ENCODE measurements at regions not wholly inside any gene's neighbourhood (a gene's known extent, or its start where the extent isn't known, plus 50 kb on each side); places are given as distances from the start of the nearest gene placed in this dataset.
"Not testable (repeated sequence)": the region's sequence is repeated elsewhere in the genome, so short reads cannot be mapped to it uniquely, and the experiment has no call there.

DNA sequence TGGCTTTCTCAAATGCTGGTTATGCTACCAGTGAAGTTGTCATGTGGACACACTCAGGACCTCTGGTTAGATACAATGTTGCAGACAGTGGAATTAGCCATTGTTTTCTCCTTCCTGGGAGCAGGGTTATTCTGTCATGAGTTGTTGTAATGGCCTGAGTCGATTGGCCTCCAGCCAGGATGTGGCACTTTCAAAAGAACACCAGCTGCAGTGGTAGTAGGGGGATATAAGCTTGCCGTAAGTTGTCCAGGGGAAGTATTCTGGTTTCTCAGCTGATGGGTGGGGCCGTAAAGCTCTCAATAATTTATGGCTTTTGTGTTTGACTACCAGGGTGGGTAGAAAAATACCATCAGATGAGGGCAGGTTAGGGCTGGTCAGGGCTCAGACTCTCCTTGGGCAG is 697.5 kb upstream of the GNPDA2 start:
- H3K27ac ChIP-seq (ENCODE audit: insufficient read depth, low read length) = no peak overlapping the region
- no peaks in the 10 kb centered on the region for H3K36me3 ChIP-seq (ENCODE audit: control insufficient read depth, insufficient read depth, low read length)
- no peaks in the 10 kb centered on the region for H4K20me1 ChIP-seq (ENCODE audit: control insufficient read depth, extremely low read depth, insufficient read depth, low read length)
- H3K4me2 ChIP-seq (ENCODE audit: extremely low read depth, insufficient read depth, low read length) = no peak overlapping the region
- no peaks in the 10 kb centered on the region for H3K27me3 ChIP-seq (ENCODE audit: control insufficient read depth, insufficient read depth, low read length)
- no peak overlapping the region for H2AFZ ChIP-seq (ENCODE audit: low read length)
- no peaks in the 10 kb centered on the region for H3K4me1 ChIP-seq (ENCODE audit: control insufficient read depth, extremely low read depth, insufficient read depth, low read length)
- no peaks in the 10 kb centered on the region for H3K79me2 ChIP-seq (ENCODE audit: control insufficient read depth, insufficient read depth, low read length)
- no peaks in the 10 kb centered on the region for H3K9me3 ChIP-seq (ENCODE audit: control insufficient read depth, insufficient read depth, low read depth, low read length)
- no peak overlapping the region for H3K4me3 ChIP-seq (replicated peaks in 1 of 4; ENCODE audit: control extremely low read depth in 1 of 4, insufficient read depth in 1 of 4, low read depth in 3 of 4, low read length in 4 of 4)
- TF ChIP-seq, protein P1, sequence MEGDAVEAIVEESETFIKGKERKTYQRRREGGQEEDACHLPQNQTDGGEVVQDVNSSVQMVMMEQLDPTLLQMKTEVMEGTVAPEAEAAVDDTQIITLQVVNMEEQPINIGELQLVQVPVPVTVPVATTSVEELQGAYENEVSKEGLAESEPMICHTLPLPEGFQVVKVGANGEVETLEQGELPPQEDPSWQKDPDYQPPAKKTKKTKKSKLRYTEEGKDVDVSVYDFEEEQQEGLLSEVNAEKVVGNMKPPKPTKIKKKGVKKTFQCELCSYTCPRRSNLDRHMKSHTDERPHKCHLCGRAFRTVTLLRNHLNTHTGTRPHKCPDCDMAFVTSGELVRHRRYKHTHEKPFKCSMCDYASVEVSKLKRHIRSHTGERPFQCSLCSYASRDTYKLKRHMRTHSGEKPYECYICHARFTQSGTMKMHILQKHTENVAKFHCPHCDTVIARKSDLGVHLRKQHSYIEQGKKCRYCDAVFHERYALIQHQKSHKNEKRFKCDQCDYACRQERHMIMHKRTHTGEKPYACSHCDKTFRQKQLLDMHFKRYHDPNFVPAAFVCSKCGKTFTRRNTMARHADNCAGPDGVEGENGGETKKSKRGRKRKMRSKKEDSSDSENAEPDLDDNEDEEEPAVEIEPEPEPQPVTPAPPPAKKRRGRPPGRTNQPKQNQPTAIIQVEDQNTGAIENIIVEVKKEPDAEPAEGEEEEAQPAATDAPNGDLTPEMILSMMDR (conservative IDR thresholded peaks at IDR 0.05 in 1 of 2, IDR thresholded peaks at IDR 0.05 in 1 of 2; ENCODE audit: low read depth in 1 of 2, low read length in 2 of 2) = no peak
- TF ChIP-seq EZH2 (IDR thresholded peaks at IDR 0.05; ENCODE audit: low read length, missing control alignments) = no peak
- H3K9ac ChIP-seq (ENCODE audit: insufficient read depth, low read length) = no peak overlapping the region
- no peak for DNase-seq (ENCODE audit: low read depth in 2 of 2)

DNA sequence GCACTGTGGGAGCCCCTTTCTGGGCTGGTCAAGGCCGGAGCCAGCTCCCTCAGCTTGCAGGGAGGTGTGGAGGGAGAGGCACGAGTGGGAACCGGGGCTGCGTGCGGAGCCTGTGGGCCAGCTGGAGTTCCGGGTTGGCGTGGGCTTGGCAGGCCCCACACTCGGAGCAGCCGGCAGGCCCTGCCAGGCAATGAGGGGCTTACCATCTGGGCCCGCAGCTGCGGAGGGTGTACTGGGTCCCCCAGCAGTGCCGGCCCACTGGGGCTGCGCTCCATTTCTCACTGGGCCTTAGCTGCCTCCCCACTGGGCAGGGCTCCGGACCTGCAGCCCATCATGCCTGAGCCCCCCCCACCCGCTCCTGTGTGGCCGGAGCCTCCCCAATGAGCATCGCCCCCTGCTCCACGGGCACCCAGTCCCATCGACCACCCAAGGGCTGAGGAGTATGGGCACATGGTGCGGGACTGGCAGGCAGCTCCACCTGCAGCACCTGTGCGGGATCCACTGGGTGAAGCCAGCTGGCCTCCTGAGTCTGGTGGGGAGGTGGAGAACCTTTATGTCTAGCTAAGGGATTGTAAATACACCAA is 693.8 kb upstream of the GNPDA2 start:
- H3K4me1 ChIP-seq (ENCODE audit: control insufficient read depth, extremely low read depth, insufficient read depth, low read length); H3K27me3 ChIP-seq (ENCODE audit: control insufficient read depth, insufficient read depth, low read length); H3K27ac ChIP-seq (ENCODE audit: insufficient read depth, low read length); H2AFZ ChIP-seq (ENCODE audit: low read length); H3K4me3 ChIP-seq (replicated peaks in 1 of 4; ENCODE audit: control extremely low read depth in 1 of 4, insufficient read depth in 1 of 4, low read depth in 3 of 4, low read length in 4 of 4); H3K4me2 ChIP-seq (ENCODE audit: extremely low read depth, insufficient read depth, low read length); H3K79me2 ChIP-seq (ENCODE audit: control insufficient read depth, insufficient read depth, low read length); DNase-seq (ENCODE audit: low read depth in 2 of 2); H3K36me3 ChIP-seq (ENCODE audit: control insufficient read depth, insufficient read depth, low read length); H4K20me1 ChIP-seq (ENCODE audit: control insufficient read depth, extremely low read depth, insufficient read depth, low read length); H3K9me3 ChIP-seq (ENCODE audit: control insufficient read depth, insufficient read depth, low read depth, low read length); H3K9ac ChIP-seq (ENCODE audit: insufficient read depth, low read length): not testable (repeated sequence)

DNA sequence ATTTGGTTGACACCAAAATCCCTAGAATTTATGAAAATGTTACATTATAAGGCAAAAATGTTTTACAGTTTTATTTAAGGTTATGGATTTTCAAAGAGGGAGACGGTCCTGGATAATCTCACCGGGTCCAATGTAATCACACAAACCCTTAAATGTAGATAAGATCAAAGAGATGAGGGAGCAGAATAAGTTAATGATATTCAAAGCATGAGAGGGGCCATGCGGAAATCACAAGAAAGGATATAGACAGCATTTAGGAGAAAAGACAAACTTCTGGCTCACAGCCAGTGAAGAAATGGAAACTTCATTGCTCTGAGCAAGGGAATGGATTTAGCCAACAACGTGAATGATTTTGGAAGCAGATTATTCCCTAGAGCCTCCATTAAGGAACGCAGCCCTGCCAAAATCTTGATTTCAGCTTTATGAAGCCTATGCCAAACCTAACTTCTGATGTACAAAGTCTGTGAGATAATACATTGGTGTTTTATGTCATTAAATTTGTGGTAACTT is 684.4 kb upstream of the GNPDA2 start:
- H3K27ac ChIP-seq (ENCODE audit: insufficient read depth, low read length) = no peak overlapping the region
- H3K27me3 ChIP-seq (ENCODE audit: control insufficient read depth, insufficient read depth, low read length) = no peaks in the 10 kb centered on the region
- H3K4me3 ChIP-seq (replicated peaks in 1 of 4; ENCODE audit: control extremely low read depth in 1 of 4, insufficient read depth in 1 of 4, low read depth in 3 of 4, low read length in 4 of 4) = no peak overlapping the region
- no peak overlapping the region for H2AFZ ChIP-seq (ENCODE audit: low read length)
- H3K9me3 ChIP-seq (ENCODE audit: control insufficient read depth, insufficient read depth, low read depth, low read length) = no peaks in the 10 kb centered on the region
- no peak for TF ChIP-seq EZH2 (IDR thresholded peaks at IDR 0.05; ENCODE audit: low read length, missing control alignments)
- TF ChIP-seq, protein P1 (conservative IDR thresholded peaks at IDR 0.05 in 1 of 2, IDR thresholded peaks at IDR 0.05 in 1 of 2; ENCODE audit: low read depth in 1 of 2, low read length in 2 of 2) = no peak
- DNase-seq (ENCODE audit: low read depth in 2 of 2) = no peak
- H3K4me2 ChIP-seq (ENCODE audit: extremely low read depth, insufficient read depth, low read length) = no peak overlapping the region
- no peaks in the 10 kb centered on the region for H3K36me3 ChIP-seq (ENCODE audit: control insufficient read depth, insufficient read depth, low read length)
- H3K79me2 ChIP-seq (ENCODE audit: control insufficient read depth, insufficient read depth, low read length) = no peaks in the 10 kb centered on the region
- no peaks in the 10 kb centered on the region for H3K4me1 ChIP-seq (ENCODE audit: control insufficient read depth, extremely low read depth, insufficient read depth, low read length)
- H4K20me1 ChIP-seq (ENCODE audit: control insufficient read depth, extremely low read depth, insufficient read depth, low read length) = no peaks in the 10 kb centered on the region
- H3K9ac ChIP-seq (ENCODE audit: insufficient read depth, low read length) = no peak overlapping the region

Measured in fibroblast of lung (primary cell).